Stimulated activated CD8-positive, alpha-beta memory T cell treated with anti-CD3 and anti-CD28 coated beads, Interleukin-15, amount 100 ng/mL, for 4 hours (primary cell): ENCODE measurements at regions not wholly inside any gene's neighbourhood (a gene's known extent, or its start where the extent isn't known, plus 50 kb on each side); places are given as distances from the start of the nearest gene placed in this dataset.
"Not testable (repeated sequence)": the region's sequence is repeated elsewhere in the genome, so short reads cannot be mapped to it uniquely, and the experiment has no call there.

Source experiments
- DNase-seq, 2 donors: peaks; one replicate each; pipeline ENCODE4 v3.0.0-alpha.2; 2020; ENCODE audit warnings: low read depth in 2 of 2

GRCh38 chr6:85085875-85086274 is 321.5 kb upstream of the TBX18 start:
- no peak for DNase-seq

- DNase-seq: no peak
Measured at GRCh38 chr6:85081102-85081501, 316.7 kb upstream of the TBX18 start.

- no peak for DNase-seq
Measured at GRCh38 chr6:85079761-85080160, 315.4 kb upstream of the TBX18 start.

GRCh38 chr6:85078058-85078457 is 313.7 kb upstream of the TBX18 start:
- no peak for DNase-seq

- DNase-seq: no peak
Measured at GRCh38 chr6:85077098-85077497, 312.7 kb upstream of the TBX18 start.

- DNase-seq: not testable (repeated sequence)
Measured at GRCh38 chr6:85071845-85072244, 307.4 kb upstream of the TBX18 start.

GRCh38 chr6:85069577-85069976 is 305.2 kb upstream of the TBX18 start:
- no peak for DNase-seq

GRCh38 chr6:85068221-85068620 is 303.8 kb upstream of the TBX18 start:
- DNase-seq: no peak

GRCh38 chr6:85066266-85066665 is 301.9 kb upstream of the TBX18 start:
- no peak for DNase-seq

GRCh38 chr6:85065831-85066230 is 301.4 kb upstream of the TBX18 start:
- DNase-seq: no peak

- DNase-seq: no peak
Measured at GRCh38 chr6:85063611-85064010, 299.2 kb upstream of the TBX18 start.

GRCh38 chr6:85062884-85063283 is 298.5 kb upstream of the TBX18 start:
- no peak for DNase-seq

- no peak for DNase-seq
Measured at GRCh38 chr6:85058806-85059205, 294.4 kb upstream of the TBX18 start.

GRCh38 chr6:85050149-85050548 is 285.8 kb upstream of the TBX18 start:
- no peak for DNase-seq

GRCh38 chr6:85049282-85049681 is 284.9 kb upstream of the TBX18 start:
- DNase-seq: no peak

GRCh38 chr6:85047818-85048217 is 283.4 kb upstream of the TBX18 start:
- no peak for DNase-seq

GRCh38 chr6:85045767-85046166 is 281.4 kb upstream of the TBX18 start:
- not testable (repeated sequence) for DNase-seq

GRCh38 chr6:85044361-85044760 is 280.0 kb upstream of the TBX18 start:
- no peak for DNase-seq

GRCh38 chr6:85041376-85041775 is 277.0 kb upstream of the TBX18 start:
- DNase-seq: no peak

- no peak for DNase-seq
Measured at GRCh38 chr6:85037221-85037620, 272.8 kb upstream of the TBX18 start.

GRCh38 chr6:85035766-85036165 is 271.4 kb upstream of the TBX18 start:
- DNase-seq: no peak

GRCh38 chr6:85033547-85033946 is 269.1 kb upstream of the TBX18 start:
- no peak for DNase-seq

- no peak for DNase-seq
Measured at GRCh38 chr6:85026021-85026420, 261.6 kb upstream of the TBX18 start.

GRCh38 chr6:85023721-85024120 is 259.3 kb upstream of the TBX18 start:
- no peak for DNase-seq

- no peak for DNase-seq
Measured at GRCh38 chr6:85017352-85017751, 253.0 kb upstream of the TBX18 start.
